ENCODE measurements at regions not wholly inside any gene's neighbourhood (a gene's known extent, or its start where the extent isn't known, plus 50 kb on each side); places are given as distances from the start of the nearest gene placed in this dataset.

GRCh38 chr9:90107040-90107725 lies 502.4 kb downstream of the GADD45G start:
- peaks cover 1% of the 10 kb centered on the region for H3K27me3 Mint-ChIP-seq (ENCODE audit: insufficient read depth, low read depth, poor library complexity)
- no peak for TF ChIP-seq STAT1 (IDR thresholded peaks at IDR 0.05; ENCODE audit: unreplicated experiment)
- no peak for TF ChIP-seq NANOG (IDR thresholded peaks at IDR 0.05; ENCODE audit: borderline replicate concordance)
- TF ChIP-seq ZNF331 (CRISPR knock-in tag; IDR thresholded peaks at IDR 0.05; ENCODE audit: low read depth): no peak
- no peak for TF ChIP-seq POLR2AphosphoS5 (IDR thresholded peaks at IDR 0.05; ENCODE audit: low read depth)
- TF ChIP-seq REST (IDR thresholded peaks at IDR 0.05; ENCODE audit: unreplicated experiment): no peak
- TF ChIP-seq ETS1 (IDR thresholded peaks at IDR 0.05): no peak
- H3K9me2 ChIP-seq (ENCODE audit: insufficient read depth): no peaks in the 10 kb centered on the region
- H3K27ac Mint-ChIP-seq: no peak overlapping the region
- no peaks in the 10 kb centered on the region for H3K27me3 ChIP-seq (ENCODE audit: insufficient read depth)
- H3K27ac ChIP-seq (ENCODE audit: low read depth): no peak overlapping the region
- no peaks in the 10 kb centered on the region for H3K79me2 ChIP-seq (replicated peaks; ENCODE audit: insufficient read depth)
- H3K4me2 ChIP-seq: no peak overlapping the region
- H4K20me1 ChIP-seq (replicated peaks; ENCODE audit: insufficient read depth): no peaks in the 10 kb centered on the region
- no peak overlapping the region for H2AFZ ChIP-seq
- no peaks in the 10 kb centered on the region for H3K4me1 ChIP-seq (ENCODE audit: insufficient read depth)
- H3K36me3 ChIP-seq (ENCODE audit: insufficient read depth): no peaks in the 10 kb centered on the region
- DNase-seq (ENCODE audit: low spot score) (no peak), ATAC-seq (no peak)
- no peak overlapping the region for H3K4me3 ChIP-seq
- no peaks in the 10 kb centered on the region for H3F3A ChIP-seq (replicated peaks; ENCODE audit: low read depth)
- peaks cover 11% of the 10 kb centered on the region for H3K9me3 Mint-ChIP-seq
- 0 out of 3 replicates have a peak, but pooled peaks cover under 1% of the 10 kb centered on the region for H3K4me1 Mint-ChIP-seq
- no peak overlapping the region for H3K4me3 Mint-ChIP-seq
- H3K36me3 Mint-ChIP-seq (ENCODE audit: low read depth): no peaks in the 10 kb centered on the region

GRCh38 chr9:90107726-90108655 lies 503.2 kb downstream of the GADD45G start:
- Histone ChIP-seq H3K4me3 (no peak overlapping the region), H3K27ac (ENCODE audit: low read depth) (no peak overlapping the region), H3K27me3 (ENCODE audit: insufficient read depth) (no peaks in the 10 kb centered on the region), H3K79me2 (replicated peaks; ENCODE audit: insufficient read depth) (no peaks in the 10 kb centered on the region), H3K9me2 (ENCODE audit: insufficient read depth) (no peaks in the 10 kb centered on the region), H2AFZ (no peak overlapping the region), H3K4me1 (ENCODE audit: insufficient read depth) (no peaks in the 10 kb centered on the region), H4K20me1 (replicated peaks; ENCODE audit: insufficient read depth) (no peaks in the 10 kb centered on the region), H3K36me3 (ENCODE audit: insufficient read depth) (no peaks in the 10 kb centered on the region), H3F3A (replicated peaks; ENCODE audit: low read depth) (no peaks in the 10 kb centered on the region), H3K4me2 (no peak overlapping the region)
- H3K36me3 Mint-ChIP-seq (ENCODE audit: low read depth): no peaks in the 10 kb centered on the region
- no peak overlapping the region for H3K4me3 Mint-ChIP-seq
- ATAC-seq (no peak), DNase-seq (ENCODE audit: low spot score) (no peak)
- H3K27me3 Mint-ChIP-seq (ENCODE audit: insufficient read depth, low read depth, poor library complexity): peaks cover 1% of the 10 kb centered on the region
- no peak overlapping the region for H3K27ac Mint-ChIP-seq
- no peaks in the 10 kb centered on the region for H3K4me1 Mint-ChIP-seq
- peaks cover 11% of the 10 kb centered on the region for H3K9me3 Mint-ChIP-seq
- TF ChIP-seq REST (IDR thresholded peaks at IDR 0.05; ENCODE audit: unreplicated experiment) (no peak), JUNB (IDR thresholded peaks at IDR 0.05; ENCODE audit: unreplicated experiment) (no peak), ZNF114 (CRISPR knock-in tag; IDR thresholded peaks at IDR 0.05) (no peak), EZH2phosphoT487 (IDR thresholded peaks at IDR 0.05; ENCODE audit: unreplicated experiment) (no peak)

Measured in GM23338 (cell line).